ENCODE measurements at regions not wholly inside any gene's neighbourhood (a gene's known extent, or its start where the extent isn't known, plus 50 kb on each side); places are given as distances from the start of the nearest gene placed in this dataset.
"Not testable (repeated sequence)": the region's sequence is repeated elsewhere in the genome, so short reads cannot be mapped to it uniquely, and the experiment has no call there.

DNA sequence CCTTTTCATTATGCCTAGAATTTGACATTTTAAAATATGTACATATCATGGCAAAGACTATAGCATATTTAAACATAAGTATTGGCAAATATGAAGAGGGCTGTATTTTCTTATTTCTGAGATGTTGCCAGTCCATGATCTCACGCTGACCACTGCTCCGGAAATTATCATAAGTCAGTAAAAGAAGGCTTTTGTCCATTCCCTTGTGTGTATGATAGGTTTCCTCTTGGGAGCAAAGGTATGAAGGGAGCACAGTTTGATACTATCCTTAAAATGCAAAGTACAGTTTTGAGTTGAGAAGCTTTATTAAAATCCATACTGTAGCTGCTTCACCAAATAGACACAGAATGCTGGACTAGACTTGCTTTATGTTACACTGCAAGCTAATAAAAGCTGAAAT is 52.6 kb upstream of the AGA start:
- DNase-seq (ENCODE audit: low read depth in 2 of 2), result no peak

DNA sequence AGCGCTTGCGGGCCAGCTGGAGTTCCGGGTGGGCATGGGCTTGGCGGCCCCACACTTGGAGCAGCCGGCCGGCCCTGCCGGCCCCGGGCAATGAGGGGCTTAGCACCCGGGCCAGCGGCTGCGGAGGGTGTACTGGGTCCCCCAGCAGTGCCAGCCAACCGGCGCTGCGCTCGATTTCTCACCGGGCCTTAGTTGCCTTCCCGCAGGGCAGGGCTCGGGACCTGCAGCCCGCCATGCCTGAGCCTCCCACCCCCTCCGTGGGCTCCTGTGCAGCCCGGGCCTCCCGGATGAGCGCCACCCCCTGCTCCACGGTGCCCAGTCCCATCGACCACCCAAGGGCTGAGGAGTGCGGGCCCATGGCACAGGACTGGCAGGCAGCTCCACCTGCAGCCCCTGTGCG is 53.4 kb upstream of the AGA start:
- DNase-seq (ENCODE audit: low read depth in 2 of 2), result not testable (repeated sequence)

DNA sequence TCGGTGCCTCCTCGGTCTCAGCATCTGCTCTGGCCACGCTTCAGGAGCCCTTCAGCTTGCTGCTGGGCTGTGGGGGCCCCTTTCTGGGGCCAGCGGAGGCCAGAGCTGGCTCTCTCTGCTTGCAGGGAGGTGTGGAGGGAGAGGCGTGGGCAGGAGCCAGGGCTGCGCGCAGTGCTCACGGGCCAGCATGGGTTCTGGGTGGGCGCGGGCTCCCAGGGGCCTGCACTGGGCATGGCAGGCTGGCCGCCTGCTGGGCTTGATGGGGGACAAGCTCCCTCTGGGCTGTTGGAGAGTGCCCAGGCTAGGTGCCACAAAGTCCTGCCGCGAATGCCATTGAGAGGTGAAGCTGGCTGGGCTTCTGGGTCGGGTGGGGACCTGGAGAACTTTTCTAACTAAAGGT is 57.3 kb upstream of the AGA start:
- DNase-seq (ENCODE audit: low read depth in 2 of 2), result no peak

DNA sequence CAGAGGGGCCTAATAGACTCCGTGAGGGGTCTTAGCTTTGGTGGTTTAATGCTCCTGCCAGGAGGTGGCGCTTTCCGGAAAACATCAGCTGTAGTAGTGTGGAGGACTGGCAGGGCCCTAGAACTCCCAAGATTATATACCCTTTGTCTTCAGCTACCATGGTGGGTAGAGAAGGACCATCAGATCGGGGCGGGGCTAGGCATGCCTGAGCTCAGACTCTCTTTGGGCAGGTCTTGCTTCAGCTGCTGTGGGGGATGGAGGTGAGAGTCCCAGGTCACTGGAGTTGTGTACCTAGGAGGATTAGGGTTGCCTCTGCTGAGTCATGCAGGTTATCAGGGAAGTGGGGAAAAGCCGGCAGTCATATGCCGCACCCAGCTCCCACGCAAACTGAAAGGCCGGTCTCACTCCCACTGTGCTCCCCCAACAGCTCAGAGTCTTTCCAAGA is 63.0 kb upstream of the AGA start:
- no peak for DNase-seq (ENCODE audit: low read depth in 2 of 2)

DNA sequence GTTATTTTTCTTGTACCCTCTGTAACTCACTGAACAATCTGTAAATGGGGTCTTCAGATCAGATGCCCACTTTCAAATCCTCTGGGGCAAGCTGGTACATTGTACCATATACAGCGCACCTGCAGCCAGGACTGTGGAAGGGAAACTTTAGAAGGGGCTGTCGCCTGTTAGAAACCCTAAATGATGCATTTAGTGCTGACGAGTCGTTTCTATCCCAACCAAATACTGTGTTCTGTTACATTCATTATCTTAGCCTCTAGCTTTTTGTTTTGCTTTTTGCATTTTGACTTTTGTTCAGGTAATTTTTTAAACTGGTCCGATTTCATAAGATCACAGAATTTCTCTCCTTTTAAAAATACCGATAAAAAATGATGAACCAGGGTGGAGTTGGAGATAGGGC is 66.4 kb upstream of the AGA start:
- DNase-seq (ENCODE audit: low read depth in 2 of 2), result no peak

DNA sequence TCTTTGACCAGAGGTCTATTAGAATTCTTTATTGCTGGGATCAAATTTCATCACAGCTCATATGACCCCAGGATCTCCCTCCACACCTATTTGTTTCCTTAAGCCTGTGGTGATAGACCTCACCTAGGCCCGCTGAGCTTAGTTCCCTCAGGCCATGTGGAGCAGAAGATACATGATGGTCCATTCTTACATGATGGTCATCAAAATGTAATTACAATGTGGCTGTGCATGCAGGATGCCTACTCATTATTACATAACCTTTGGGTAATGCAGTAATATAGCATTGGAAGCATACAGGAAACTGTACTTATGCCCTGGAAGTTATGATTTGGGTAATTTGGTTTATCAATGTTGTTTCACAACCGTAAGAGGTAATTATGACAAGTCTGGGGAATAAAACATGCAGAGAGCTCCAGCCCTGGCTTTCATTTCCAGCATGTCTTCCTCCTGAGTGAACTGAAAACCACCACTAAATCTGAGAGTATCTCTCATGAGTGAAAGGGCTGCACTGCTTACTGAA is 67.0 kb upstream of the AGA start:
- DNase-seq (ENCODE audit: low read depth in 2 of 2), result no peak

DNA sequence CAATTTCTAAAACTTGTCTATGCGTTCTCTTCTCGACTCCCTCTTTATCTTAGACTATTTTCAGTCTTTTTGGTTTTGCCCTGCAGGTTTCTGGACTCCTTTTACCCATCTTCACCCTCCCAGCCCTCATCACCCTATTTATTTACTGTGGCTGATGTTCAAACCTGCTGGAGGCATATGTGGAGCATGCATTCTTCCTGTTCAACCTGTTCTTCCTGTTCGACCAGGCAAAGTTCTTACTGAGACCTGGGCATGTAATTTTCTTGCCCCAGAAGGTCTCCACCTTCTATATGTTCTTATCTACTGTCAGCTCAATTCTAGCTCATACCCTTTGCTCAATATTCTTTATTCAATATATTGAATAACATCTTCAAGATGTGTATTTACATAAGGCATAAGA is 69.4 kb upstream of the AGA start:
- DNase-seq (ENCODE audit: low read depth in 2 of 2), result no peak

DNA sequence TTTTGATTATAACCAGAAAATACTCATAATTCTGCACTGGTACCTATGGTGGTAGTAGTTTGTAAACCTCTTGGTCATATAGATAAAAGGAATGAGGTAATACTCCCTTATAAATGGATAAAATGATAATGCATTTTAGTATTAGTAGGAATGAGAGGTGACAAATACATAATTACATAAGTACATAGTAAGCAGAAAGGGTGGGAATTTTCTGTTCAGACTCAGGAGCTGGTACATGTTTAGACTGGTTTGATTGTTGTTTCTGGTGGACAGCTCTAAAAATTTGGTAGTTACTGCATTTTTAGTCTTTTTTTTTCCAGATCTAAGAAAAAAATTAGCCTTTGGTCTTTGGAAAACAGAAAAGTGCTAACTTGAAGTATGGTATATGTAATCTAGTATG is 70.4 kb upstream of the AGA start:
- no peak for DNase-seq (ENCODE audit: low read depth in 2 of 2)

DNA sequence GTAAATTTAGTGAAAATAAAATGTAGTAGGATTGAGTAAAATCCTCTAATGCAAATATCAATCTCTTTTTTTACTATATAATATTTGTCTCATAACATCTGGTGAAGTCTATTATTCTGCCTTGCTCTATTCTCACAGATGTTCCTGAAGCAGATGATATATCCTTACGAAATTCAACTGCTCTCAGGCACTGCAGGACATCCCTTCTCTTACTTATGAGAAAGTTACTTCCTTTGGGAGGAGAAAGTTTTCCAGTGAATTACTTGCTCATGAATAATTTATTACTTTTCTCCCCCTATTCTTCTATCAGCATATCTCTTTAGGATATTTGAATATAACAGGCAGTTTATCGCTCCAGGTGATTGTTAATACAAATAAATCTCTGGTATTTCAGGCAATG is 75.6 kb upstream of the AGA start:
- no peak for DNase-seq (ENCODE audit: low read depth in 2 of 2)

DNA sequence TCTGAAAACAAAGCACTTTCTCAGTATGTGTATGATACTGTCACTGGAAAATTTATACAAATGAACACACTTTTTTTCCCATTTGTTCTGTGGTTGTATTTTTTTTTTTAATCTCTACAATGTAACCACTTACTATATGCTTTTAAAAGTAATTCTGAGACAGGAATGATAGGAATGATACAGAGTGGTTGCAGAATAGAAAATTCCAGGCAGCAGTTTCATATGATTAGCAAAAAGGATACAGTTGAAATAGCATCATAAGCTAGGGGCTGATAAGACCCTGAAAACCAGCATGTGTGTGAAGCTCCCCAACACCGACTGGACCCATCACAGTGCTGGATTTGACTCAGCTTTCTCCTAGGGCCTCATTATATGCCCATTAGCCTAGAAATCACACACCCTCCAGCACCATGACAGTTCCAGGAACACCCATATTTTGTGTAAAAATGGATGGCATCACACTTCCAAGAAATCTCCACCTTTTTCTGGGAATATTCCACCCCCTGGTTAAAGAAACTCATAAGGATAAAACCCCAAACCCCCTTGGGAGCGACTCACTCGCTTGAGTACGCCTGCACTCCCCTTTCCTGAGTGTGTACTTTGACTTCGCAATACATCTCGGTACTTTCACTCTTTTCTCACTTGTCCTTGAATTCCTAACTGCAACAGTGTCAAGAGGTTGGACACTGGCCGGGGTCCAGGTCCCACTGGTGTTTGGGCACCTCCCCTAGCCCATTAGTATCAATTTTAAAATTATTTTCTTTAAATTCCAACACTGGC is 77.4 kb upstream of the AGA start:
- no peak for DNase-seq (ENCODE audit: low read depth in 2 of 2)

DNA sequence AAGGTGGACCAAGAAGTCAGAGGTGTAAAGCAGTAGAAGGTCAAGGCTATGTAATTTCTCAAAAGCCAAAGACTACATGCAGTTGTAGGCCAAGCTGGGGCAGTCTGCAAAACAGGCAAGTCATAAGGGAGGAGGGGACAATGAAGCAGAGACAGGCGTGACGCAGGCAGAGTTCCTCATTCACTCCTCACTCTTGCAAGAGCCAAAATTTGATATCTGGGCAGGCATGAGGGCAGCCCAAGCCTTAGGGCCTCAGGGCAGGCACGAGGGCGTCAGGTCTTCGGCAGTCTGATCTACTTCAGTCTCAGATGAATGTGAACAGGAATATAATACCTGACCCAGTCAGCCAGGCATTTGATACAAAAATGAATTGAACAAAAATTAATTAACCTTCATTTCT is 86.4 kb upstream of the AGA start:
- DNase-seq (ENCODE audit: low read depth in 2 of 2), result no peak

DNA sequence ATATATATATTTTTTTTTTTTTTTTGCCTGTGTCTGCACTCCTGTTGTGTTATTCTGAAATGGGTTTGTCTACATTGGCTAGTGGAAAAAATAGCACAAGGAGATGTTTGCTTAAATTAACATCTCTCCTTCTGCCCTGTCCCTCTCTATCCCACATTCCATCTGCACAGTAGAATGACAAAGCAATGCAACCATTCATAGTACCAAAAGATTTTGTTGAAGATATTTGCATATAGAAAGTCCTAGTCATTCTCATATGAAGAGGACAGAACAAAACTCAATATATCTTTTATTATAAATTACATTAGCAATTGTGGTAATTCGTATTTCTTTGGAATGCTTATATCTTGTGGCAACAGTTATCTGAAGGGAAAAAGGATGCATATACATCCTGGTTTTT is 88.3 kb upstream of the AGA start:
- DNase-seq (ENCODE audit: low read depth in 2 of 2), result no peak

DNA sequence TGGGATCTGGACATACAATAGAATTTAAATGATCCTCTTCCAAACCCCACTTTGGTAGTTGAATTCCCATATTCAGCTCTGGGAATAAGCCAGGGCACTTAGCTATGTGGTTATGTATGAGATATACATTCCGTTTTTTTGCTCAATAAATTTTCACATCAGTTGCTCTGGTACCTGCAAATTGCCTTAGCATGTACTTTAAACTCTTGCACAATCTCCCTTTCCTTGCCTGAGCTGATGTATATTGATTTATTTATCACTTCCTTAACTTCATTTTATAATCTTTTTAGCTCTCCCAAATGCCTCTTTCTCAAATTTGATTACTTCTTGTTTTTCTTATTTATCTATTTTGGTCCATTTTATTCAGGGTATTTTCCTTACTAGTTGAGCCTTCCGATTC is 90.1 kb upstream of the AGA start:
- DNase-seq (ENCODE audit: low read depth in 2 of 2), result no peak

DNA sequence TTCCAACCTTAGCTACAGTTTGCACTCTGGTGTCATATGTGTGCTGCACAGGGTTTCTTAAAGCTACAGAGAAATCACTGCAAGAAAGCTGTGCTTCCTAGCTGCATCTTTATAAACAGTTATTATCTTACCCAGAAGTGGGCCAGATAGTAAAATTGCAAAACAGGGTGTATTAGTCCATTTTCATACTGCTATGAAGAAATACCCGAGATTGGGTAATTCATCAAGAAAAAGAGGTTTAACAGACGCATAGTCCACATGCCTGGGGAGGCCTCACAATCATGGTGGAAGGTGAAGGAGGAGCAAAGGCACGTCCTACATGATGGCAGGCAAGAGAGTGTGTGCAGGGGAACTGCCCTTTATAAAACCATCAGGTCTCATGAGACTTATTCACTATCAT is 92.6 kb upstream of the AGA start:
- not testable (repeated sequence) for DNase-seq (ENCODE audit: low read depth in 2 of 2)

DNA sequence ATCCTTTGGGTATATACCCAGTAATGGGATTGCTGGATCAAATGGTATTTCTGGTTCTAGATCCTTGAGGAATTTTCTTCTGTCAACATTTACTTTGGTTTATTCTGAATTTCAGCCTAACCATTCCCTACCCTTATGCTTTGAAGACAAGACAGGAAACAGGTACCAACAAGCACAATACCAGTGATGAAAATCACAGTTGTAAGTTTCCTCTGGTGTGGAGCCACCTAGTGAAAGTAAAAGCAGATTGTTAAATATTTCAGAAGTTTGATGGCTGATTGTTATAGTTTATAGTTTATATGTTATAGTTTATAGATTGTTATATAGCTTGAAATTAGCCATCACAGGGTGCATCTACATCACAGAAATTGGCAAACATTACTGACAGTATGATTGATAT is 104.5 kb upstream of the AGA start:
- no peak for DNase-seq (ENCODE audit: low read depth in 2 of 2)

DNA sequence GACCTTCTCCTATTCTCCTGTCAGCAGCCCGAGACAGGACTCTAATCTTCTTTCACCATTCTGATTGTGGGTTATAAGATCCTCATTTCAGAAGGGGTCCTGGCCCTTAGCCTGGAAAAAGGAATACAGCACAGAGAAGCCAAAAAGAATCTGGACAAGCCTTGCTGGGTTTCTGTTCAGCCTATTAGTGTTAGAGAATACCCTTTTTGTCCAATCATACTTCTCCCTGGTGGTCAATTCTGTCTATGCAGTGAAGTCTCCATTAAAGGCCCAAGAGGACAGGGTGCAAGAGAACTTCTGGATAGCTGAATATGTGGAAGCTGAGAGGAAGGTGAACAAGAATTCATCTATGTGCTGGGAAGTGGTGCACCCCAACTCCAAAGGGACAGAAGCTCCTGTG is 105.7 kb upstream of the AGA start:
- DNase-seq (ENCODE audit: low read depth in 2 of 2), result no peak

DNA sequence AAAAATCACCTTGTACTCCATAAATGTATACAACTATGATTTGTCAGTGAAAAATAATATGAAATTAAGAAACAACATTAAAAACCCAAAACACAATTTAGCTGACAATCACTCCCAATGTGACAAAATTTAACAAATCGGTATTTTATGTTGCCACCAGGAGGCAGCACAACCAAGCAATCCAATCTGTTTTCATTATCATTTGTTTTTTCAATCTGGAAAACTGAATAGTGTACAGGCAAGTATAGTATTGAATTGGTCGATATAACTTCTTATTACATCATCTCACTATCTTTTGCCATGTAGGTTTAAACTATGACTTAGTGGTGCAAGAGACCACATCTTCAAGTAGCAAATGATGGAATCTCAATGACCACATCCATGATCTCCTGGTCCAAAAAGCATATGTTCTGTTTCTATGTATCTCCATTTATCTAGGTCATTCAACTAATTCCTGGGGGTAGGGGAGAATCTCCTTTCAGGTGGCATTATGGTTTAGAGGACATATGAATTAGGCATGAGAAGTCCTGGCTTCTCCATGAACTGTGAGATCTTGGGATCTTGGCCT is 112.9 kb upstream of the AGA start:
- no peak for DNase-seq (ENCODE audit: low read depth in 2 of 2)

DNA sequence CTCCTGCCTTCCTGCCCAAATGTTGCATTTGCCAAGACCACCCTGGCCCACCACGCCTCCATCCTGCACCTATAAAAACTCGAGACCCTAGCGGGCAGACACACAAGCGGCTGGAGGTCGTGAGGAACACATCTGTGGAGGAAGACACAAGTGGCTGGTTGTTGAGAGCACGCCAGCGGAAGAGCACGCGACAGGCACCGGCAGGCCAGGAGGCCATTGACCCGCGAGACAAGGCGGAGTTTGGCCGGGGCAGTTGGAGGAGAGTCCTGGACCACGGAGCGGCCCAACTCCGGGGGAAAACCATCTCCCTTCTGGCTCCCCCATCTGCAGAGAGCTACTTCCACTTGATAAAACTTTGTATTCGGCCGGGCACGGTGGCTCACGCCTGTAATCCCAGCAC is 115.2 kb upstream of the AGA start:
- DNase-seq (ENCODE audit: low read depth in 2 of 2), result no peak

DNA sequence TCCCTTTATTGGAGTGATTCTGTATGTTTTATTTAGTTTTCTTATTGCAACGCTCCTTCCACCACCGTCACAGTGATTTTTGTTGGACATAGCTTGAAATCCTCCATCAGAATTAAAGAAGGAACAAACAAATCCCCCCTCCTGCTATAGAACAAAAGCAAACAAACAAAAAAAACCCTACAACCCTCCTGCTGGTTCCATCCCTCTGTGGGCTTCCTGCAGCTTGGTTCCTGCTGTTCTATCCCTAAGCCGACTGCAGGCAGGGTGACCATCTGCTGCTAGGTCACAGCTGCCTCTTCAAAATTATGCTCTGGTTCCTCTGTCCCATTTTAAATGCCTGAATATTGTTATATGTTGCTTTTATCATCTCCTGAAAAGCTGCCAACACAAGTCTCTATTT is 116.8 kb upstream of the AGA start:
- no peak for DNase-seq (ENCODE audit: low read depth in 2 of 2)

DNA sequence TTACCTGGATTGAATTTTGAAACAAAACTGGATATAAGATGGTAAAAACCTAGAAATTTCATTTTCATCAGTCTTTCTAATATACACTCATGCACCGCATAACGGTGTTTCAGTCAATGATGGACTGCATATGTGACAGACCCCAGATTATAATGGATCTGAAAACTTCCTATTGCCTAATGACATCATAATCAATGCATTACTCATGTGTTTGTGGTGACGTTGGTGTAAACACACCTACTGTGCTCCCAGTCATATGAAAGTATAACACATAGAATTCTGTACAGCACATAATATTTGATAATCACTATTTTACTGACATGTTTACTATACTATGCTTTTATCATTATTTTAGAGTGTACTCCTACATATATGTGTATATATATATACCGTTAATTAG is 119.9 kb upstream of the AGA start:
- DNase-seq (ENCODE audit: low read depth in 2 of 2), result no peak

DNA sequence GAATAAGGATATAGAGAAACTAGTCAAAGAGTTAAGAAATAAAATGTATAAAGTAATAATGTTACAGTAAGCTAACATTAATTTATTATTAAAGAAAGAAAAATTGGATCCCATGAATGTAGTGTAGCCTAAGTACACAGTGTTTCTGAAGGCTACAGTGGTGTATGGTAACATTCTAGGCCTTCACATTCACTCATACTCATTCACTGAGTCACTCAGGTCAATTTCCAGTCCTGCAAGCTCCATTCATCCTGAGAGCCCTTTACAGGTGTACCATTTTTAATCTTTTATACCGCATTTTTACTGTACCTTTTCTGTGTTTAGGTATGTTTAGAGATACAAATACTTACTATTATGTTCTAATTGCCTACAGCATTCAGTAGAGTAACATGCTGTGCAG is 120.6 kb upstream of the AGA start:
- DNase-seq (ENCODE audit: low read depth in 2 of 2), result no peak

DNA sequence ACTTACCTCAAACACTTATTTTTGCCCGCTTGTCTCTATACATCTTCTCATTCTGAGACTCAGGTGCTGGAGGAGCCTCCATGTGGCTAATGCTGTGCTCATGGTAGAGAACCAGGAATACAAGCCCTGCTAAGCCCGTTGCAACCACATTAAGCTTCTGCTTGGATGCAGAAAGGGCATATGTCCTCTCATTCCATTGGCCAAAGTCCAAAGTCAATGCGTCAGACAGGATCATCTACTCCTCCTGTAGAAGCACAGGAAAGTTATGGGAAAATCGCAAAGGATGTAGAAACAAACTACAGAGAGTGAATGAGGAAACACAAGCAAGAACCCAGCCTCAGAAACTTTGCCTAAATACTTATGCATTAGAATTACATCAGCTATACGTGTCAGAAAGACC is 124.5 kb upstream of the AGA start:
- no peak for DNase-seq (ENCODE audit: low read depth in 2 of 2)

DNA sequence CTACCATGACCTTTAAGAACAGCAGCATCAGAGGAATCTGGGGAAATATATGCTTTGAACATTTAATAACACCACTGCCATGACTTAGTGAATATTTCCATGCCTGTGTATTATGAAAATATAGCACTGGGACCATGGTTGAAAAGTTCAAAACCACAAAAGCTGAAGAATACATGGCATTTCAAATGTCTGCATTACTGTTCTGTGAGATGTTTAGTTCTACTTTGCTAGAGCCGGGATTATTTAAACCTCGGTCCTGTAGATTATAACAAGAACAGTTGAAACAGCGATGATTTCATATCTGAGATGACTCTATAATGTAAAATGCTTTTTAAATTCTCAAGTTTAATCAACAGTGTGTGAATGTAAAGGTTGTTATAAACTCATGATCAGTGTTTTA is 126.7 kb upstream of the AGA start:
- DNase-seq (ENCODE audit: low read depth in 2 of 2), result no peak

DNA sequence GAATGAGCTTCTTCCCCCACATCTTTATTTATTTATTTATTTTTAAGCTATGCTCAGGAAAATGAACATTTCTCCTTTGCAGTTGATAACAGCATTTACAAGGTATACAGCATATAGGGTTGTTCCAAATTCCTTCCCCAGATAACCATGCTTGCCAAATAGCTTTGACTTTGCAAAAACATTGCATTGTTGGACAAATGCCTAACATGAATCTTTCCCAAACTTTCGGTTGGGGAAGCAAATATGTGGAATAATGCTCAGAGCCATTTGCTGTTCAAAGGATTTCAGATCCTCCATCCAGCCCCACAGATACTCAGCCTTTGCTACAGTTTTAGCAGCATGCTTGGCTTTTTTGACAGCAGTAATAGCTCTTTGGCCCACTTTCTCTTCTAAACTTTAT is 127.2 kb upstream of the AGA start:
- no peak for DNase-seq (ENCODE audit: low read depth in 2 of 2)
